Liver (tissue), 8 donors: ENCODE measurements at regions not wholly inside any gene's neighbourhood (a gene's known extent, or its start where the extent isn't known, plus 50 kb on each side); places are given as distances from the start of the nearest gene placed in this dataset. TPM values are rescaled to one million over a fixed set of nuclear protein-coding genes. Genes with fewer than 3 reads are reported as not detected.

Source experiments
- DNase-seq: peaks from one replicate; pipeline ENCODE4 v3.0.0-alpha.2; 2017; ENCODE audit warnings: low spot score
- H3K27ac ChIP-seq, 2 donors: one replicate each; pipeline ENCODE4 v1.7.0; 2013; ENCODE audit warnings: inconsistent platforms in 2 of 2, low read length in 2 of 2, control low read depth in 1 of 2, low read depth in 1 of 2, mild to moderate bottlenecking in 1 of 2
- H3K27me3 ChIP-seq, 4 donors: one replicate each; pipeline versions ENCODE4 v1.6.1 to v1.7.0; 2013; ENCODE audit warnings: low read length in 3 of 4, inconsistent platforms in 1 of 4, mild to moderate bottlenecking in 1 of 4, moderate library complexity in 1 of 4; ENCODE audit not compliant: control insufficient read depth in 4 of 4, insufficient read depth in 4 of 4
- H3K36me3 ChIP-seq, 4 donors: one replicate each; pipeline versions ENCODE4 v1.6.1 to v1.7.0; 2013; ENCODE audit warnings: low read length in 3 of 4, mild to moderate bottlenecking in 3 of 4, low read depth in 1 of 4, moderate library complexity in 1 of 4; ENCODE audit not compliant: control insufficient read depth in 4 of 4, insufficient read depth in 3 of 4
- H3K4me1 ChIP-seq, 4 donors: one replicate each; pipeline versions ENCODE4 v1.6.1 to v1.7.0; 2013; ENCODE audit warnings: low read length in 3 of 4, mild to moderate bottlenecking in 3 of 4, moderate library complexity in 1 of 4; ENCODE audit not compliant: control insufficient read depth in 4 of 4, insufficient read depth in 4 of 4
- H3K4me3 ChIP-seq, 3 donors: one replicate each; pipeline versions ENCODE4 v1.6.1 to v1.7.0; 2013; ENCODE audit warnings: low read length in 3 of 3, control low read depth in 1 of 3, low read depth in 1 of 3, mild to moderate bottlenecking in 1 of 3
- H3K9ac ChIP-seq, 2 donors: one replicate each; pipeline ENCODE4 v1.7.0; 2013; ENCODE audit warnings: low read length in 2 of 2, mild to moderate bottlenecking in 2 of 2, moderate library complexity in 2 of 2, control low read depth in 1 of 2, low read depth in 1 of 2
- H3K9me3 ChIP-seq, 4 donors: one replicate each; pipeline versions ENCODE4 v1.6.1 to v1.7.0; 2013; ENCODE audit warnings: low read length in 3 of 4; ENCODE audit not compliant: control insufficient read depth in 4 of 4
- EGR1 ChIP-seq, 2 donors: IDR thresholded peaks; 2 replicates each; pipeline ENCODE4 v1.6.1; 2016 to 2018; ENCODE audit warnings: antibody characterized with exemption in 2 of 2, low read depth in 2 of 2
- GABPA ChIP-seq, 2 donors: IDR thresholded peaks in 1 of 2; conservative IDR thresholded peaks in 1 of 2; 2 replicates each; pipeline ENCODE4 v1.6.1; 2016; ENCODE audit warnings: antibody characterized with exemption in 2 of 2, mild to moderate bottlenecking in 1 of 2, moderate library complexity in 1 of 2
- HNF4A ChIP-seq, 2 donors: conservative IDR thresholded peaks; 2 replicates each; pipeline ENCODE4 v1.6.1; 2016; ENCODE audit warnings: antibody characterized with exemption in 2 of 2, mild to moderate bottlenecking in 2 of 2
- HNF4G ChIP-seq: IDR thresholded peaks from 2 replicates; pipeline ENCODE4 v1.6.1; 2016; ENCODE audit warnings: antibody characterized with exemption
- JUND ChIP-seq, 2 donors: IDR thresholded peaks; 2 replicates each; pipeline ENCODE4 v1.6.1; 2016; ENCODE audit warnings: antibody characterized with exemption in 2 of 2
- RAD21 ChIP-seq, 2 donors: IDR thresholded peaks; 2 replicates each; pipeline ENCODE4 v1.6.1; 2016; ENCODE audit warnings: antibody characterized with exemption in 2 of 2, mild to moderate bottlenecking in 2 of 2
- REST ChIP-seq: IDR thresholded peaks from 2 replicates; pipeline ENCODE4 v1.6.1; 2016; ENCODE audit warnings: antibody characterized with exemption, mild to moderate bottlenecking
- RXRA ChIP-seq, 2 donors: IDR thresholded peaks; 2 replicates each; pipeline ENCODE4 v1.6.1; 2017 to 2018; ENCODE audit warnings: antibody characterized with exemption in 2 of 2, mild to moderate bottlenecking in 1 of 2
- SP1 ChIP-seq: IDR thresholded peaks from 2 replicates; pipeline ENCODE4 v1.6.1; 2018; ENCODE audit warnings: antibody characterized with exemption, mild to moderate bottlenecking
- TAF1 ChIP-seq: conservative IDR thresholded peaks from 2 replicates; pipeline ENCODE4 v1.6.1; 2016; ENCODE audit warnings: antibody characterized with exemption, mild to moderate bottlenecking
- YY1 ChIP-seq: IDR thresholded peaks from 2 replicates; pipeline ENCODE4 v1.6.1; 2016; ENCODE audit warnings: antibody characterized with exemption, mild to moderate bottlenecking
- WGBS: extraction: QIAGEN DNeasy Blood & Tissue Kit; methylation state at CpG from one replicate; pipeline ENCODE4 v1.1.7; 2013; 5-methylcytosine and 5-hydroxymethylcytosine counted together
- small RNA-seq: library from RNA; depleted of rRNA; stranded (forward); fragments of <200 nt; gene quantifications from one replicate; pipeline ENCODE3, GENCODE V24; 2014
- TF ChIP-seq, protein P1 (sequence below): IDR thresholded peaks from 2 replicates; pipeline ENCODE4 v1.6.1; 2016; ENCODE audit warnings: antibody characterized with exemption
- donor health status: healthy.
- donor health status: healthy.
- donor health status: healthy.
- donor health status: healthy.

GRCh38 chr15:75151214-75152128 lies 50.2 kb upstream of the C15orf39 start:
- no peaks in the 10 kb centered on the region for H3K36me3 ChIP-seq
- no peak overlapping the region for H3K27ac ChIP-seq
- DNase-seq, result no peak
- H3K4me1 ChIP-seq, result no peaks in the 10 kb centered on the region
- H3K9ac ChIP-seq, result no peak overlapping the region
- H3K9me3 ChIP-seq, result no peaks in the 10 kb centered on the region
- TF ChIP-seq JUND (IDR thresholded peaks at IDR 0.05) (no peak), TAF1 (no peak), HNF4A (conservative IDR thresholded peaks at IDR 0.05) (no peak), EGR1 (IDR thresholded peaks at IDR 0.05; ENCODE audit: low read depth in 2 of 2) (no peak), RAD21 (IDR thresholded peaks at IDR 0.05) (no peak), REST (no peak), RXRA (IDR thresholded peaks at IDR 0.05) (no peak), HNF4G (no peak), SP1 (no peak), GABPA (IDR thresholded peaks at IDR 0.05 in 1 of 2, conservative IDR thresholded peaks at IDR 0.05 in 1 of 2) (no peak), YY1 (no peak)
- TF ChIP-seq, protein P1, sequence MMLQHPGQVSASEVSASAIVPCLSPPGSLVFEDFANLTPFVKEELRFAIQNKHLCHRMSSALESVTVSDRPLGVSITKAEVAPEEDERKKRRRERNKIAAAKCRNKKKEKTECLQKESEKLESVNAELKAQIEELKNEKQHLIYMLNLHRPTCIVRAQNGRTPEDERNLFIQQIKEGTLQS, result no peak
- H3K4me3 ChIP-seq, result no peak overlapping the region
- 81% methylated on average over 5 of the region's 5 CpGs for whole genome bisulfite sequencing
- no peaks in the 10 kb centered on the region for H3K27me3 ChIP-seq

Small RNAs in the stretch of these regions (small RNA-seq; reads per million reads assigned to genes)
- gene RF00017 (not detected), gene RF00601 (not detected)
